GM19438 (cell line): ENCODE measurements at regions not wholly inside any gene's neighbourhood (a gene's known extent, or its start where the extent isn't known, plus 50 kb on each side); places are given as distances from the start of the nearest gene placed in this dataset.
"Not testable (repeated sequence)": the region's sequence is repeated elsewhere in the genome, so short reads cannot be mapped to it uniquely, and the experiment has no call there.

Experiments
- ATAC-seq: cut with Tn5 transposase; IDR thresholded peaks from one replicate; pipeline ENCODE4 v1.9.1; 2021; ENCODE audit warnings: low read depth; ENCODE audit not compliant: unreplicated experiment

- ATAC-seq, result no peak
Observed at GRCh38 chr6:9087470-9087869, 652.1 kb upstream of the SLC35B3 start.

GRCh38 chr6:9086331-9086730 is 651.0 kb upstream of the SLC35B3 start:
- no peak for ATAC-seq

- no peak for ATAC-seq
Observed at GRCh38 chr6:9085709-9086070, 650.3 kb upstream of the SLC35B3 start.

- no peak for ATAC-seq
Observed at GRCh38 chr6:9085054-9085708, 649.8 kb upstream of the SLC35B3 start.

- ATAC-seq, result no peak
Observed at GRCh38 chr6:9083108-9083507, 647.8 kb upstream of the SLC35B3 start.

GRCh38 chr6:9066726-9067125 is 631.4 kb upstream of the SLC35B3 start:
- no peak for ATAC-seq

GRCh38 chr6:9064156-9064555 is 628.8 kb upstream of the SLC35B3 start:
- ATAC-seq, result no peak

GRCh38 chr6:9062596-9062995 is 627.3 kb upstream of the SLC35B3 start:
- no peak for ATAC-seq

- no peak for ATAC-seq
Observed at GRCh38 chr6:9057937-9058336, 622.6 kb upstream of the SLC35B3 start.

GRCh38 chr6:9056556-9056955 is 621.2 kb upstream of the SLC35B3 start:
- ATAC-seq, result no peak

GRCh38 chr6:9044426-9044825 is 609.1 kb upstream of the SLC35B3 start:
- ATAC-seq, result no peak

- no peak for ATAC-seq
Observed at GRCh38 chr6:9040718-9041117, 605.4 kb upstream of the SLC35B3 start.

- no peak for ATAC-seq
Observed at GRCh38 chr6:9039258-9039657, 603.9 kb upstream of the SLC35B3 start.

GRCh38 chr6:9028086-9028485 is 592.7 kb upstream of the SLC35B3 start:
- no peak for ATAC-seq

GRCh38 chr6:9025796-9026394 is 590.5 kb upstream of the SLC35B3 start:
- no peak for ATAC-seq

GRCh38 chr6:9025228-9025627 is 589.9 kb upstream of the SLC35B3 start:
- no peak for ATAC-seq

- ATAC-seq, result not testable (repeated sequence)
Observed at GRCh38 chr6:9024246-9024645, 588.9 kb upstream of the SLC35B3 start.

GRCh38 chr6:9020001-9020400 is 584.7 kb upstream of the SLC35B3 start:
- no peak for ATAC-seq

- no peak for ATAC-seq
Observed at GRCh38 chr6:9009931-9010330, 574.6 kb upstream of the SLC35B3 start.

- no peak for ATAC-seq
Observed at GRCh38 chr6:9007027-9007426, 571.7 kb upstream of the SLC35B3 start.

- ATAC-seq, result no peak
Observed at GRCh38 chr6:9002833-9003232, 567.5 kb upstream of the SLC35B3 start.

GRCh38 chr6:8995156-8995555 is 559.8 kb upstream of the SLC35B3 start:
- ATAC-seq, result no peak

GRCh38 chr6:8993111-8993510 is 557.8 kb upstream of the SLC35B3 start:
- no peak for ATAC-seq
